HG03558 (cell line): ENCODE measurements at regions not wholly inside any gene's neighbourhood (a gene's known extent, or its start where the extent isn't known, plus 50 kb on each side); places are given as distances from the start of the nearest gene placed in this dataset.

Experiments used
- ATAC-seq: cut with Tn5 transposase; IDR thresholded peaks from one replicate; pipeline ENCODE4 v1.9.1; 2021; ENCODE audit warnings: moderate number of reproducible peaks; ENCODE audit not compliant: unreplicated experiment; ENCODE audit errors: extremely low read depth

DNA sequence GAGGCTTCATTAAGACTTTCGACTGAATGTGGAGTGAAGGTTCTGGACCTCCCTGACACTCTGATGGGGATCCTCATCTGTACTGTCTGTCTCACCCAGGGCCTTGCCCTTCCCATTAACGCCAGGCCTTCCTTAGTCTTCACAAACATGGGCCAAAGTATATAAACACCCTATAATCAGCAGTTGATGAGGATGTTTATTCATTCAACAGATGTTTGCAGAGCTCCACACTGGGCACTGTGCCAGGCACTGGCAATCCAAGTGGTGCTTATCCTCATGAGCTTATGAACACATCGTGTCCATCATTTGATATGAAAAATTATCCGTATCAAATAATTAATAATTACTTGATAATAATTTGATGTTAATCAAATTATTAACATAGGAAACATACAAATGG lies 454.4 kb downstream of the FUT8 start:
- ATAC-seq, result no peak

- no peak for ATAC-seq
Observed at GRCh38 chr14:65867333-65867732, 454.8 kb downstream of the FUT8 start.

DNA sequence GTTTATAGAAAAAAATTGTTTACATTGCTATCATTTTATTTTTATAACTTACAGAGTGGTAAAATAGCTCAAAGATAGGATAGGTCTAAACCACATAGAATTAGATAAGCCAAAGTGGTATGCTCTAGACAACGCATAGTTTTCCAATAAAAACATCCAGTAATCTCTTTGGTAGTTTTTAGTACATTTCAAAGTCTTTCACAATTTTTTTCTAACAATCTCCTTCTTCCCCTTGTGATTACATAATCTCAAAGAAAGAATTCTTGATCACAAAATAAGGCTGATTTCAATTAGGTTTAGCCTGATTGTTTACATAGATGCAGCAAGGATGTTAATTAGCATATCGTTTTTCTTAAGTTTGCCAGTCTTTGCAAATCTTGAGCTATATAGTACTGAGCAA lies 460.0 kb downstream of the FUT8 start:
- no peak for ATAC-seq

DNA sequence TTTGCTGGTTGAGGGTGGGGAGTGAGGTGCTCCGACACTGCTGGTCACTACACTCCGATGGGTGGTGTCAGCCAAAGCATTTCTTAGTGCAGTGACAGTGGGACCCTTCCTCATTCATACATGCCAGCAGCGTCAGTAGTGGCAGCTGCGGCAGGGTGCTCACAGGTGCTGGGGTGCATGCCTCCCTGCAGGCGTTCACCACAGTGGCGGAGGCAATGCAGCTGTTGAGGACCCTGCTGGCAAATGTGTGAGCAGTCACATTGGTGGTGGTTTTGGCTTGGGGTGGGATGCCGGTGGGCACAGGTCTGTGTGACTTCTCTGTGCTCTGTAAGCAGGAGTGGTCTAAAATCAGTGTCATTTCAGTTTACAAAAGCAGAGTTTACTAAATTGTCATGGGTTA lies 464.6 kb downstream of the FUT8 start:
- no peak for ATAC-seq

DNA sequence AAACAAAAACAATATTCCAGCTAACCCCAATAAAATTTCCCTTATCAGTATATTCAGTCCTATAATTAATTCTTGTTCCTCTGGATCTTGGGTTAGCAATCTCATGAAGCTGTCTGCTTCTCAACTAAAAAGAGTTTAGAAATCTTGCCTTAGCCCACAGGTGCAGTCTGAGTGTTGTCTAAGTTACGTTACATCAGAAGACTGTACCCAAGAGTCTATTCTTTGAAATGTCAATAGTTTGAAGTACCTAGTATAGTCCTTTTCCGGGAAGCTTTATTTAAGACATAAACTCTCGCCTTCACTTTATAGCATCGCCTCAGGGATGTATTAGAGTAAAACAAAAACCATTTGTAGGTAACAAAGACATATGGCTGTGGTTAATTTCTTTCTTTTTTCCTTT lies 465.1 kb downstream of the FUT8 start:
- no peak for ATAC-seq

DNA sequence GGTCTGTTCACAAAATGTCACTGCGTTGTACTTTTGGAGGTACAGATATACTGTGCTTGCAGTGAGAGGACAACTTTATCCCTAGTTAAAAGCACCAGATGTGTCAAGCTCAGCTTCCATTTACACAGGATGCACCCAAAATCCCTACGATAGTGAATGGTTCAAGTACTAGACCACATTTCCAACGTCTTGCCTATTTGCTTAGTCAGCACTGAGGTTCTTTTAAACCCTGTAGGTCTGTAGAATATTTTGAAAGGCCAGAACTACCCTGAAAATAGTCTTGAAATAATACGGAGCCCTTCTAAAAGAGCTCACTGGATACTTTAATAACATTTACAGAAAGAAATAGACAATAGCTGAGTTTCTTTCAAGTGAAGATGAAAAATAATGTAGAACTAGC lies 466.1 kb downstream of the FUT8 start:
- ATAC-seq, result no peak

GRCh38 chr14:65879248-65880009 lies 466.9 kb downstream of the FUT8 start:
- ATAC-seq, result no peak

DNA sequence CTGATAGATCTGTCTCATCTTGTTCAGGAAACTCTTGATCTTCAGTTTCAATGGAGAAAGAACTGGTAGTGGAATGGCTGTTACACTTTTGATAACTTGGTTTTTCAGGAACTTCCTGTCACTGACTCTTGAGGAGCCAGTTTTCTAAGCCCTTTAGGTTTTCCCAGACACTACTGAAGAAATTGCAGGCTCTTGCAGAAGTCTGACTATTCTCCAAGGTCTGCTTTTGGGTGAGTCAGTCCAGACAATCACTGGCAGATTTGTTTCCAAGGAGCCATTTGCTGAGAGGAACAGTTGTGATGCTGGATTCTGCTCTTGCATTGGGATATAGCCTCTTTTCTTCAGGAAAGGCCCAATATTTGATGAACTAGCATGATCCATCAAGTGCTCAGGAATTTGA lies 468.0 kb downstream of the FUT8 start:
- ATAC-seq, result no peak

GRCh38 chr14:65881642-65882041 lies 469.1 kb downstream of the FUT8 start:
- ATAC-seq, result no peak

DNA sequence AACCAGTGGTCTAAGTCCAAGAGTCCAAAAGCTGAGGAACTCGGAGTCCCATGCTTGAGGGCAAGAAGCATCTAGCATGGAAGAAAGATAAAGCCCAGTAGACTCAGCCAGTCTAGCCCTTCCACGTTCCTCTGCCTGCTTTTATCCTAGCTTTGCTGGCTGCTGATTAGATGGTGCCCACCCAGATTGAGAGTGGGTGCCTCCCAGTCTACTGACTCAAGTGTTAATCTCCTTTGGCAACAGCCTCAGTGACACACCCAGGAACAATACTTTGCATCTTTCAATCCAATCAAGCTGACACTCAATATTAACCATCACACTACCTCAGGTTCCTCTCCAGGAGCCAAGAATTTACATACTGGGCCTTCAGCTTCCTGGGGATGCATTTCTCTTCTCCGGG lies 476.1 kb downstream of the FUT8 start:
- no peak for ATAC-seq

DNA sequence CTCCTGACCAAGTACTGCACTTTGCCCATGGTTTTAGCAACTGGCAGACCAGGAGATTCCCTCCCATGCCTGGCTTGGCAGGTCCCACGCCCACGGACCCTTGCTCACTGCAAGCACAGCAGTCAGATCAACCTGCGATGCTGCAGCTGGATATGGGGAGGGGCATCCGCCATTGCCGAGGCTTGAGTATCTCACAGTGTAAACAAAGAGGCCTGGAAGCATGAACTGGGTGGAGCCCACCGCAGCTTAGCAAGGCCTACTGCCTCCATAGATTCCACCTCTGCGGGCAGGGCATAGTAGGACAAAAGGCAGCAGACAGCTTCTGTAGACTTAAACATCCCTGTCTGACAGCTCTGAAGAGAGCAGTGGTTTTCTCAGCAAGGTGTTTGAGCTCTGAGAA lies 479.8 kb downstream of the FUT8 start:
- no peak for ATAC-seq

DNA sequence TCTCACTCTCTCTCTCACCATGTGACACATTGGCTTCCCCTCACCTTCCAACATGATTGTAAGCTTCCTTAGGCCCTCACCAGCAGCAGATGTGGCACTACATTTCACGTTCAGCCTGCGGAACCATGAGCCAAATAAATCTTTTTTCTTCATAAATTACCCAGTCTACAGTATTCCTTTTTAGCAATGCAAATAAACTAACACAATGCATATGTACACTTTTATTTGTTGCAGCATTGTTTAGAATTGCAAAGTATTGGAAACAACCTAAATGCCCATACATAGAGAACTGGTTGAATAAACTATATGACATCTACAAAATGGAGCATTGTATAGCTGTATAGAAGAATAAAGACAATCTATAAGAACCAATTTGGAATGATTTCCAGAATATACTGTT lies 487.6 kb downstream of the FUT8 start:
- ATAC-seq, result no peak

GRCh38 chr14:65901595-65901994 lies 489.1 kb downstream of the FUT8 start:
- no peak for ATAC-seq

- ATAC-seq, result no peak
Observed at GRCh38 chr14:65904988-65905387, 492.5 kb downstream of the FUT8 start.

GRCh38 chr14:65906344-65906743 lies 493.8 kb downstream of the FUT8 start:
- no peak for ATAC-seq

DNA sequence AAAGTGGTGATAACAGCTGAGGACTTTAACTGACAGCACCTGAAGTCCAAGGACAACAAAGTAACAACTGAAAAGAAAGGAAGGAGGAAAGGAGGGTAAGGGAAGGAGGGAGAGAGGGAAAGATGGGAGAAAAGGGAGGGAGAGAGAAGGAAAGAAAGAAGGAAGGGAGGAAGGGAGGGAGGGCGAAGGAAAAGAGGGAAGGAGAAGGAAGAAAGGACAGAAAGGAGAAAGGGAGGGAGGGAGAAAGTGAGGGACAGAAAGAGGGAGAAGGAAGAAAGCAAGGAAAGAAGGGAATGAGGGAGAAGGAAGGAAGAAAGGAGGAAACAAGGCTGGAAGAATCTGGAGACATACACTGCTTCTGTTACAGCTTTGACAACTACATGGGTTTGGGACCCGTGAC lies 494.4 kb downstream of the FUT8 start:
- ATAC-seq, result no peak

GRCh38 chr14:65910108-65910786 lies 497.7 kb downstream of the FUT8 start:
- ATAC-seq, result no peak

DNA sequence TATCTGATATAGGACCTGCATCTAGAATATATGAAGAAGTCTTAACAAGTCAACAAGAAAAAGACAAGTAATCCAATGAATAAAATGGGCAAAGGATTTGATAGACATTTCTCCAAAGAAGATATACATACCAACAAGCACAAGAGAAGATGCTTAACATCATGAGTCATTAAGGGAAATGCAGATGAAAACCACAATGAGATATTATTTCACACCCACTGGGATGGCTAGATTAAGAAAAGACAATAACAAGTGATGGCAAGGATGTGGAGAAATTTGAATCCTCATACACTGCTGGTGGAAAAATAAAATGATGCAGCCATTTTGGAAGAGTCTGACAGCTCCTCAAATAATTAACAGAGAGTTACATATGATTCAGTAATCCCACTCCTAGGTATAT lies 502.6 kb downstream of the FUT8 start:
- ATAC-seq, result no peak

GRCh38 chr14:65916055-65916454 lies 503.5 kb downstream of the FUT8 start:
- no peak for ATAC-seq

GRCh38 chr14:65920996-65921395 lies 508.5 kb downstream of the FUT8 start:
- no peak for ATAC-seq

- no peak for ATAC-seq
Observed at GRCh38 chr14:65922142-65922541, 509.6 kb downstream of the FUT8 start.

DNA sequence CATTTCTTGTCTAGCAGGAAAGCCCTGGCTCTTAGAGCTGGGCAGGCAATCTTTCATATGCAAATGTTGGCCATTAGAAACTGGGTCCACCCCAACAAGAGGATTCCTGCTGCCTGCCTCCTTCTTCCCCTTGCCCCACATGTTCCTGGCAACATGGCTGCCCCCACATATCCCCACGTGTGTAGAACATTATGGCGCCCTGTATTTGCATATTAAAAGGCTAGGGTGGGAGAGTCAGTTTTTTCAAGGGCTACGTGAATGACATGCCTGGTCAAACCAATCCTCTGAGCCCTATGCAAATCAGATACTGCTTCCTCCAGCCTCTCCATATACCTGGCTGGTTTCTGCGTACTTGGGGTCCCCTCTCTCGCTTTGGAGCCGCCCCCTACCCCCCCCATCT lies 514.0 kb downstream of the FUT8 start:
- ATAC-seq, result no peak
